ENCODE measurements at regions not wholly inside any gene's neighbourhood (a gene's known extent, or its start where the extent isn't known, plus 50 kb on each side); places are given as distances from the start of the nearest gene placed in this dataset.

GRCh38 chr2:71974846-71975245 is 172.8 kb downstream of the CYP26B1 start:
- Histone ChIP-seq H3K36me3 (ENCODE audit: control insufficient read depth, insufficient read depth, low read length) (no peaks in the 10 kb centered on the region), H3K27me3 (ENCODE audit: control insufficient read depth, insufficient read depth, low read length) (peaks cover 7% of the 10 kb centered on the region), H3K4me3 (ENCODE audit: low read depth in 2 of 2, low read length in 2 of 2) (no peak overlapping the region), H3K9me3 (ENCODE audit: control insufficient read depth, insufficient read depth, low read depth, low read length) (no peaks in the 10 kb centered on the region), H3K27ac (ENCODE audit: low read length) (no peak overlapping the region), H3K4me1 (ENCODE audit: control insufficient read depth, insufficient read depth, low read length) (no peaks in the 10 kb centered on the region)
- ChIA-PET CTCF (no interaction called here), POLR2A (no interaction called here)
- in situ Hi-C loops (cut with HindIII; ENCODE audit: low pct_unique_long_range_greater_than_20kb, low sequenced_read_pairs) (no loop called here), intact Hi-C loops (cut with micrococcal nuclease; ENCODE audit: unreplicated experiment) (no loop called here)
- TF ChIP-seq POLR2AphosphoS5 (IDR thresholded peaks at IDR 0.05; ENCODE audit: low read depth, low read length), result no peak
- TF ChIP-seq REST (IDR thresholded peaks at IDR 0.05; ENCODE audit: insufficient read depth in 1 of 2, low read depth in 2 of 2, low read length in 1 of 2), result no peak
- no peak for TF ChIP-seq SIN3A (IDR thresholded peaks at IDR 0.05; ENCODE audit: borderline replicate concordance, insufficient read depth, low read depth, low read length)
- TF ChIP-seq CTCF (IDR thresholded peaks at IDR 0.05), result no peak
- TF ChIP-seq TCF7L2 (IDR thresholded peaks at IDR 0.05; ENCODE audit: low read depth, low read length), result no peak
- no peak for DNase-seq (ENCODE audit: low read depth, low spot score)
- BruUV-seq (replicated peaks), result no TSS peak
- ATAC-seq, result no peak

GRCh38 chr2:71971493-71971892 is 176.2 kb downstream of the CYP26B1 start:
- BruUV-seq (replicated peaks), result no TSS peak
- in situ Hi-C loops (cut with HindIII; ENCODE audit: low pct_unique_long_range_greater_than_20kb, low sequenced_read_pairs) (no loop called here), intact Hi-C loops (cut with micrococcal nuclease; ENCODE audit: unreplicated experiment) (no loop called here)
- no peak for TF ChIP-seq CTCF (IDR thresholded peaks at IDR 0.05)
- TF ChIP-seq TCF7L2 (IDR thresholded peaks at IDR 0.05; ENCODE audit: low read depth, low read length), result no peak
- no peak for TF ChIP-seq REST (IDR thresholded peaks at IDR 0.05; ENCODE audit: insufficient read depth in 1 of 2, low read depth in 2 of 2, low read length in 1 of 2)
- no peak for TF ChIP-seq SIN3A (IDR thresholded peaks at IDR 0.05; ENCODE audit: borderline replicate concordance, insufficient read depth, low read depth, low read length)
- no peak for TF ChIP-seq POLR2AphosphoS5 (IDR thresholded peaks at IDR 0.05; ENCODE audit: low read depth, low read length)
- Histone ChIP-seq H3K4me3 (ENCODE audit: low read depth in 2 of 2, low read length in 2 of 2) (no peak overlapping the region), H3K27ac (ENCODE audit: low read length) (no peak overlapping the region), H3K36me3 (ENCODE audit: control insufficient read depth, insufficient read depth, low read length) (no peaks in the 10 kb centered on the region), H3K4me1 (ENCODE audit: control insufficient read depth, insufficient read depth, low read length) (no peaks in the 10 kb centered on the region), H3K9me3 (ENCODE audit: control insufficient read depth, insufficient read depth, low read depth, low read length) (no peaks in the 10 kb centered on the region), H3K27me3 (ENCODE audit: control insufficient read depth, insufficient read depth, low read length) (peaks cover 7% of the 10 kb centered on the region)
- ATAC-seq (no peak), DNase-seq (ENCODE audit: low read depth, low spot score) (no peak)
- ChIA-PET POLR2A (no interaction called here), CTCF (no interaction called here)
